Dendritic cell treated with granulocyte-macrophage colony-stimulating factor and Interleukin-4, amounts not matched to agents 40 ng/mL and 50 ng/mL, for 4 days (primary cell): ENCODE measurements at regions not wholly inside any gene's neighbourhood (a gene's known extent, or its start where the extent isn't known, plus 50 kb on each side); places are given as distances from the start of the nearest gene placed in this dataset.

Experiments used
- H3K27ac Mint-ChIP-seq: one replicate; pipeline ENCODE4 v1.8.0; 2022; ENCODE audit warnings: mild to moderate bottlenecking, mixed read lengths
- H3K27me3 Mint-ChIP-seq: one replicate; pipeline ENCODE4 v1.8.0; 2022; ENCODE audit warnings: mild to moderate bottlenecking, mixed read lengths
- H3K36me3 Mint-ChIP-seq: one replicate; pipeline ENCODE4 v1.8.0; 2022; ENCODE audit warnings: low read depth, mixed read lengths
- H3K4me1 Mint-ChIP-seq: one replicate; pipeline ENCODE4 v1.8.0; 2022; ENCODE audit warnings: low read depth, mixed read lengths
- H3K4me3 Mint-ChIP-seq: one replicate; pipeline ENCODE4 v1.8.0; 2022; ENCODE audit warnings: mild to moderate bottlenecking, moderate library complexity, mixed read lengths
- H3K9me3 Mint-ChIP-seq: one replicate; pipeline ENCODE4 v1.8.0; 2022; ENCODE audit warnings: mixed read lengths
- intact Hi-C: fragments of 100-400 bp; cut with micrococcal nuclease; formaldehyde crosslinking; loops from one replicate; pipeline ENCODE4 v1.15.0; 2022

GRCh38 chr1:82042306-82043060 is 241.7 kb downstream of the ADGRL2 start:
- no peaks in the 10 kb centered on the region for H3K4me1 Mint-ChIP-seq
- H3K27me3 Mint-ChIP-seq, result no peaks in the 10 kb centered on the region
- intact Hi-C loops, result no loop called here

More at GRCh38 chr1:82042306-82043060, 241.7 kb downstream of the ADGRL2 start:
- H3K36me3 Mint-ChIP-seq, result no peaks in the 10 kb centered on the region
- H3K4me3 Mint-ChIP-seq, result no peak overlapping the region
- H3K27ac Mint-ChIP-seq, result no peak overlapping the region
- H3K9me3 Mint-ChIP-seq, result peaks cover 35% of the 10 kb centered on the region
